ENCODE measurements at regions not wholly inside any gene's neighbourhood (a gene's known extent, or its start where the extent isn't known, plus 50 kb on each side); places are given as distances from the start of the nearest gene placed in this dataset.

DNA sequence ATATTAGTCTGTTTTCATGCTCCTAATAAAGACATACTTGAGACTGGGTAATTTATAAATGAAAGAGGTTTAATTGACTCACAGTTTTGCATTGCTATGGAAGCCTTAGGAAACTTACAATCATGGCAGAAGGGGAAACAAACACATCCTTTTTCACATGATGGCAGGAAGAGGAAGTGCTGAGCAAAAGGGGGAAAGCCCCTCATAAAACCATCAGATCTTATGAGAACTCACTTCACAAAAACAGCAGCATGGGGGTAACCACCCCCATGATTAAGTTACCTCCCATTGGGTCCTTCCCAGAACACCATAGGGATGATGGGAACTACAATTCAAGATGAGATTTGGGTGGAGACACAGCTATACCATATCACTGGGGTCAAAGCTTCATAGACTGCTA lies 254.2 kb downstream of the ERMARD start:
- H4K20me1 ChIP-seq (replicated peaks in 1 of 2; ENCODE audit: control insufficient read depth in 1 of 2, insufficient read depth in 2 of 2, low read length in 2 of 2), result no peaks in the 10 kb centered on the region
- no peak overlapping the region for H3K4ac ChIP-seq (replicated peaks; ENCODE audit: insufficient read length, low read depth, low read length)
- no peak overlapping the region for H2AFZ ChIP-seq (ENCODE audit: low read length)
- no peaks in the 10 kb centered on the region for H3K79me1 ChIP-seq (ENCODE audit: low read depth, low read length)
- H3K4me2 ChIP-seq (ENCODE audit: insufficient read depth in 1 of 2, low read depth in 2 of 2, low read length in 2 of 2), result no peak overlapping the region
- H3K27me3 ChIP-seq (replicated peaks in 1 of 4; ENCODE audit: control insufficient read depth in 3 of 4, extremely low read depth in 1 of 4, insufficient read depth in 3 of 4, low read length in 3 of 4), result peaks cover 0 to 6% (median 4%) of the 10 kb centered on the region in 4 experiments; a peak in 5 of 7 replicates
- 0 out of 2 replicates have a peak overlapping the region, but pooled peaks have one; percentile 75 for H2BK5ac ChIP-seq (ENCODE audit: low read depth, low read length)
- no peak overlapping the region; the same call in 1 of the 2 replicates for H3K18ac ChIP-seq (ENCODE audit: extremely low read depth, low read length)
- peaks cover 42 to 48% of the 10 kb centered on the region in 2 experiments for H3K9me3 ChIP-seq (ENCODE audit: insufficient read depth in 2 of 2, low read depth in 1 of 2, low read length in 1 of 2)
- peaks cover 17 to 23% (median 22%) of the 10 kb centered on the region in 4 experiments for H3K4me1 ChIP-seq (replicated peaks in 1 of 4; ENCODE audit: control insufficient read depth in 3 of 4, insufficient read depth in 4 of 4, low read length in 3 of 4)
- peak overlapping the region; percentile 86 for H2BK20ac ChIP-seq (ENCODE audit: low read length)
- H2BK120ac ChIP-seq (replicated peaks; ENCODE audit: low read depth, low read length), result peak overlapping the region; percentile 4
- FAIRE-seq (no peak), DNase-seq (ENCODE audit: low read depth in 1 of 2, low spot score in 2 of 2) (no peak)
- H3K23me2 ChIP-seq (ENCODE audit: low read depth, low read length), result peaks cover 3% of the 10 kb centered on the region; the same call in 1 of the 2 replicates
- H3K9ac ChIP-seq (replicated peaks in 1 of 4; ENCODE audit: extremely low read depth in 1 of 4, low read depth in 3 of 4, low read length in 3 of 4), result no peak overlapping the region
- POLR2A ChIA-PET (ENCODE audit: partially characterized antibody), result interaction anchor here (1.1 kb wide), 1 partner anchor 16 kb away, joined by 3 read pairs; no protein-coding TSS in a partner anchor
- peak overlapping the region; percentile 87 for H2BK12ac ChIP-seq (ENCODE audit: low read depth, low read length)
- peak overlapping the region; percentile 26; the same call in 1 of the 2 replicates for H2AK5ac ChIP-seq (ENCODE audit: low read depth, low read length)
- H4K91ac ChIP-seq (replicated peaks; ENCODE audit: insufficient read length, low read length), result peak overlapping the region; percentile 97
- no peak overlapping the region for H3K23ac ChIP-seq (ENCODE audit: insufficient read length)
- H3K36me3 ChIP-seq (ENCODE audit: control insufficient read depth in 2 of 4, insufficient read depth in 4 of 4, low read length in 3 of 4), result peaks cover 0 to 4% (median 0%) of the 10 kb centered on the region in 4 experiments; a peak in 1 of 8 replicates
- no peak overlapping the region for H4K5ac ChIP-seq (ENCODE audit: insufficient read length, low read depth, low read length)
- H4K8ac ChIP-seq (ENCODE audit: extremely low read depth, insufficient read depth, low read length), result no peak overlapping the region
- H3K79me2 ChIP-seq (ENCODE audit: control insufficient read depth in 1 of 2, insufficient read depth in 2 of 2, low read length in 2 of 2), result no peaks in the 10 kb centered on the region
- no peak overlapping the region for H3K27ac ChIP-seq (ENCODE audit: low read depth, low read length)
- H3K4me3 ChIP-seq (ENCODE audit: extremely low read depth in 1 of 4, insufficient read depth in 2 of 4, low read depth in 3 of 4, low read length in 4 of 4), result no peak overlapping the region
- CTCF ChIA-PET (ENCODE audit: partially characterized antibody), result interaction anchor here (1.0 to 1.2 kb wide), 2 partner anchors 22 to 174 kb away, joined by 3 read pairs; no protein-coding TSS in a partner anchor
- peak overlapping the region; percentile 88; the same call in 1 of the 2 replicates for H2BK15ac ChIP-seq (ENCODE audit: low read length)
- no peak overlapping the region for H3K56ac ChIP-seq (replicated peaks; ENCODE audit: insufficient read length, low read depth, low read length)
- no peak overlapping the region for H3K14ac ChIP-seq (ENCODE audit: insufficient read length)
- TF ChIP-seq KDM1A (IDR thresholded peaks at IDR 0.05; ENCODE audit: borderline replicate concordance, low read length) (no peak), BRCA1 (IDR thresholded peaks at IDR 0.05; ENCODE audit: low read depth, low read length) (no peak), EGR1 (IDR thresholded peaks at IDR 0.05; ENCODE audit: borderline replicate concordance, low read depth, low read length) (no peak), CHD1 (IDR thresholded peaks at IDR 0.05; ENCODE audit: low read depth, low read length) (no peak), BACH1 (IDR thresholded peaks at IDR 0.05; ENCODE audit: low read length) (no peak), TAF1 (IDR thresholded peaks at IDR 0.05; ENCODE audit: low read depth, low read length) (no peak), GABPA (IDR thresholded peaks at IDR 0.05; ENCODE audit: borderline replicate concordance, insufficient read depth, low read length) (no peak), FOSL1 (IDR thresholded peaks at IDR 0.05; ENCODE audit: insufficient read depth, low read depth, low read length) (no peak), ZNF274 (IDR thresholded peaks at IDR 0.05; ENCODE audit: borderline replicate concordance, extremely low read depth, low read length) (no peak), CBX5 (IDR thresholded peaks at IDR 0.05; ENCODE audit: low read depth, low read length) (no peak), SIRT6 (IDR thresholded peaks at IDR 0.05; ENCODE audit: low read length) (no peak), SIX5 (IDR thresholded peaks at IDR 0.05; ENCODE audit: low read depth, low read length) (no peak)
- TF ChIP-seq, protein P1, sequence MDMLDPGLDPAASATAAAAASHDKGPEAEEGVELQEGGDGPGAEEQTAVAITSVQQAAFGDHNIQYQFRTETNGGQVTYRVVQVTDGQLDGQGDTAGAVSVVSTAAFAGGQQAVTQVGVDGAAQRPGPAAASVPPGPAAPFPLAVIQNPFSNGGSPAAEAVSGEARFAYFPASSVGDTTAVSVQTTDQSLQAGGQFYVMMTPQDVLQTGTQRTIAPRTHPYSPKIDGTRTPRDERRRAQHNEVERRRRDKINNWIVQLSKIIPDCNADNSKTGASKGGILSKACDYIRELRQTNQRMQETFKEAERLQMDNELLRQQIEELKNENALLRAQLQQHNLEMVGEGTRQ (IDR thresholded peaks at IDR 0.05; ENCODE audit: low read length), result no peak

Measured in H1 (cell line).